ENCODE measurements at regions not wholly inside any gene's neighbourhood (a gene's known extent, or its start where the extent isn't known, plus 50 kb on each side); places are given as distances from the start of the nearest gene placed in this dataset.

- no peak overlapping the region for H3K9ac ChIP-seq (ENCODE audit: insufficient read depth in 1 of 2, low read length in 2 of 2)
- DNase-seq (no peak), ATAC-seq (ENCODE audit: insufficient read depth, low FRiP score) (no peak)
- WGBS, 2 donors, result 94 to 95% methylated on average over 5 of the region's 5 CpGs
- H3K9me3 ChIP-seq (ENCODE audit: control insufficient read depth in 4 of 4, insufficient read depth in 3 of 4, low read length in 3 of 4), result peaks cover 0 to 3% (median 0%) of the 10 kb centered on the region in 4 donors
- no peaks in the 10 kb centered on the region for H3K36me3 ChIP-seq (ENCODE audit: control insufficient read depth in 4 of 4, insufficient read depth in 4 of 4, low read length in 4 of 4)
- TF ChIP-seq, protein P1, sequence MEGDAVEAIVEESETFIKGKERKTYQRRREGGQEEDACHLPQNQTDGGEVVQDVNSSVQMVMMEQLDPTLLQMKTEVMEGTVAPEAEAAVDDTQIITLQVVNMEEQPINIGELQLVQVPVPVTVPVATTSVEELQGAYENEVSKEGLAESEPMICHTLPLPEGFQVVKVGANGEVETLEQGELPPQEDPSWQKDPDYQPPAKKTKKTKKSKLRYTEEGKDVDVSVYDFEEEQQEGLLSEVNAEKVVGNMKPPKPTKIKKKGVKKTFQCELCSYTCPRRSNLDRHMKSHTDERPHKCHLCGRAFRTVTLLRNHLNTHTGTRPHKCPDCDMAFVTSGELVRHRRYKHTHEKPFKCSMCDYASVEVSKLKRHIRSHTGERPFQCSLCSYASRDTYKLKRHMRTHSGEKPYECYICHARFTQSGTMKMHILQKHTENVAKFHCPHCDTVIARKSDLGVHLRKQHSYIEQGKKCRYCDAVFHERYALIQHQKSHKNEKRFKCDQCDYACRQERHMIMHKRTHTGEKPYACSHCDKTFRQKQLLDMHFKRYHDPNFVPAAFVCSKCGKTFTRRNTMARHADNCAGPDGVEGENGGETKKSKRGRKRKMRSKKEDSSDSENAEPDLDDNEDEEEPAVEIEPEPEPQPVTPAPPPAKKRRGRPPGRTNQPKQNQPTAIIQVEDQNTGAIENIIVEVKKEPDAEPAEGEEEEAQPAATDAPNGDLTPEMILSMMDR (IDR thresholded peaks at IDR 0.05; ENCODE audit: control extremely low read depth, extremely low read depth), result no peak
- peaks cover 0 to 8% (median 3%) of the 10 kb centered on the region in 5 donors for H3K4me1 ChIP-seq (ENCODE audit: control insufficient read depth in 5 of 5, insufficient read depth in 5 of 5, low read length in 5 of 5)
- no peaks in the 10 kb centered on the region for H3K27me3 ChIP-seq (ENCODE audit: control insufficient read depth in 3 of 3, insufficient read depth in 3 of 3, low read length in 2 of 3)
- H3K27ac ChIP-seq (ENCODE audit: low read depth in 1 of 2, low read length in 1 of 2), result no peak overlapping the region
- no peak overlapping the region for H3K4me3 ChIP-seq
Measured at GRCh38 chr12:90153827-90154226, 445.2 kb upstream of the ATP2B1 start.

GRCh38 chr12:90152897-90153624 is 444.4 kb upstream of the ATP2B1 start:
- ATAC-seq (ENCODE audit: insufficient read depth, low FRiP score) (no peak), DNase-seq (peak; percentile 25 to 47 (median 26))
- WGBS, 2 donors, result 65 to 66% methylated on average over 10 of the region's 10 CpGs

DNA sequence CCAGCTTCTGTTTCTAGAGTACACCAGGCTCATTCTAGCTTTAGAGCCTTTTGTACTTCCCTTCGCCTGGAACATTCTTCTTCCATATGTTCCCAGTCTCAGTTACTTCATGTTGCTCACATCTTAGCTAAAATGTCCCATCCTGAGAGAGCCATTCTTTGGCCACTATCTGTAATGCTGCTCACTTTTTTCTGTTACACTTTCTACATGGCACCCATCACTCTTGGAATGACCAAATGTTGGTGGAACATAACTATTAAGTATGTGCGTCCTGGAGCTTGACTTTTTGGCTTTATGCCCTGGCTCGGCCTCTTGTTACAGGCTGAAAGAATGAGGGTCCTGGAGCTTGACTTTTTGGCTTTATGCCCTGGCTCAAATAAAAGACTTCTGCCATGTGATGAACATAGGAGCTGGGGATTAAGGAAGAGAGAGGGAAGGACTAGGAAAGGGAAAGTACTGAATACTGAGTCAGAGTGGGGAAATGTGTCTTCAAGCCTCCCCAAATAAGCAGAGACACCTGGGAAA is 442.9 kb upstream of the ATP2B1 start:
- no peak overlapping the region for H3K4me3 ChIP-seq
- H3K27me3 ChIP-seq (ENCODE audit: control insufficient read depth in 3 of 3, insufficient read depth in 3 of 3, low read length in 2 of 3), result no peaks in the 10 kb centered on the region
- H3K36me3 ChIP-seq (ENCODE audit: control insufficient read depth in 4 of 4, insufficient read depth in 4 of 4, low read length in 4 of 4), result no peaks in the 10 kb centered on the region
- TF ChIP-seq, protein P1 (IDR thresholded peaks at IDR 0.05; ENCODE audit: control extremely low read depth, extremely low read depth), result no peak
- WGBS, 2 donors, result 60 to 74% methylated on average over 3 of the region's 3 CpGs
- H3K27ac ChIP-seq (ENCODE audit: low read depth in 1 of 2, low read length in 1 of 2), result no peak overlapping the region
- peaks cover 0 to 8% (median 3%) of the 10 kb centered on the region in 5 donors for H3K4me1 ChIP-seq (ENCODE audit: control insufficient read depth in 5 of 5, insufficient read depth in 5 of 5, low read length in 5 of 5)
- peaks cover 0 to 3% (median 1%) of the 10 kb centered on the region in 4 donors for H3K9me3 ChIP-seq (ENCODE audit: control insufficient read depth in 4 of 4, insufficient read depth in 3 of 4, low read length in 3 of 4)
- peak; percentile 32 to 73 (median 59) for DNase-seq
- H3K9ac ChIP-seq (ENCODE audit: insufficient read depth in 1 of 2, low read length in 2 of 2), result no peak overlapping the region
- no peak for ATAC-seq (ENCODE audit: insufficient read depth, low FRiP score)

More at GRCh38 chr12:90152897-90153624, 444.4 kb upstream of the ATP2B1 start:
- Histone ChIP-seq H3K36me3 (ENCODE audit: control insufficient read depth in 4 of 4, insufficient read depth in 4 of 4, low read length in 4 of 4) (no peaks in the 10 kb centered on the region), H3K27me3 (ENCODE audit: control insufficient read depth in 3 of 3, insufficient read depth in 3 of 3, low read length in 2 of 3) (no peaks in the 10 kb centered on the region), H3K4me3 (no peak overlapping the region), H3K9me3 (ENCODE audit: control insufficient read depth in 4 of 4, insufficient read depth in 3 of 4, low read length in 3 of 4) (peaks cover 0 to 3% (median 0%) of the 10 kb centered on the region in 4 donors), H3K9ac (ENCODE audit: insufficient read depth in 1 of 2, low read length in 2 of 2) (no peak overlapping the region), H3K27ac (ENCODE audit: low read depth in 1 of 2, low read length in 1 of 2) (no peak overlapping the region), H3K4me1 (ENCODE audit: control insufficient read depth in 5 of 5, insufficient read depth in 5 of 5, low read length in 5 of 5) (peaks cover 0 to 8% (median 3%) of the 10 kb centered on the region in 5 donors)
- TF ChIP-seq, protein P1 (IDR thresholded peaks at IDR 0.05; ENCODE audit: control extremely low read depth, extremely low read depth), result no peak

All from lung (tissue), 11 donors.